ENCODE measurements at regions not wholly inside any gene's neighbourhood (a gene's known extent, or its start where the extent isn't known, plus 50 kb on each side); places are given as distances from the start of the nearest gene placed in this dataset.

DNA sequence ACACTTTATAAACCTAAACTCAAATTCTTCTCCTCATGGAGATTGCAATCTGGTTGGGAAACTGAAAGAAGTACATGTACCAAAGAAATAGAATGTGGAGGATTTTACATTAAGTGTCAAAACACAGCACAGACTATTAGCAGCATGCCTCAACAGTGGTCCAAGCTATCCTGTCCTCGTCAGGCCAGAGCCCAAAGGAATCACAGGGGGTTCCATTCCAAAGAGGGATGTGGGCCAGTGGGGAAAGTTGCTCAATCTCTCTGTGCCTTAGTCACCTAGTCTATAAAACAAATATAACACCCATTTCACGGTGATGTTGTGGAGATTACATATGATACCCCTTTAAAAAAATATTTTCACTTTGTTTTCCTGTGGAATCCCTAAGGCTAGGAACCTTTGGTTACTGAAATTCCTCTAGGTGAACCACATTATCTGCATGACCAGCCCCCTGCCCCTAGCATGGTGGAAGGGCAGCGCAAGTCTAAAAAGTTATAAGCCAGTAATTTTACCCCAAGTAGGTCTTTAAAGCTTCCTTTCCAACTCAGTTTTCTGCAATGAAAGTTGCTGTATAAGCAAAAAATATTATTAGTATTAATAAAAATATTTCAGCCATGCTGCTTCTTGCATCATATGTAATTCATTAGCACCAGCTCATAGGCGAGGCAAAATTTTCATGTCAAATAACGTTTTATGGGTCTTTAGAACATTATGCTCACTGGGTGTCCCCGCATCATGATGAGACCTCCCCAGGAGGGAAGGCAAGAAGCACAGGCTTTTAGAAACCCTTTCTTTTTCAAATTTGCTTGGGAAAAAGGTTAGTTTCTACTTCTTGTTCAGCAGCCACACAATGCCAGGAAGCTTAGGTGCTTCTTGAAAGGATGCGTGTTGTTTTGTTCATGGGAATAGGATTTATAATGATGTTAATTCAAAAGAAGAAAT lies 548.8 kb upstream of the PKN2 start:
- no peaks in the 10 kb centered on the region for H3K9me3 ChIP-seq (ENCODE audit: insufficient read depth, low read depth, low read length)
- no peaks in the 10 kb centered on the region for H3K36me3 ChIP-seq (ENCODE audit: insufficient read depth, low read length)
- H3K27ac ChIP-seq (ENCODE audit: low read depth, low read length) = no peak overlapping the region
- H2AFZ ChIP-seq (ENCODE audit: low read depth, low read length) = no peak overlapping the region
- H3K27me3 ChIP-seq (ENCODE audit: insufficient read depth, low read length) = no peaks in the 10 kb centered on the region
- H3K4me2 ChIP-seq (ENCODE audit: low read length) = no peak overlapping the region
- Mint-ChIP-seq H3K27me3 (ENCODE audit: low read depth, unreplicated experiment) (no peaks in the 10 kb centered on the region), H3K36me3 (ENCODE audit: low read depth, unreplicated experiment) (no peaks in the 10 kb centered on the region), H3K27ac (ENCODE audit: unreplicated experiment) (no peak overlapping the region), H3K4me3 (ENCODE audit: unreplicated experiment) (no peak overlapping the region), H3K4me1 (ENCODE audit: low read depth, unreplicated experiment) (no peaks in the 10 kb centered on the region), H3K9me3 (ENCODE audit: unreplicated experiment) (no peaks in the 10 kb centered on the region)
- H3K4me3 ChIP-seq (ENCODE audit: insufficient read depth, low read depth, low read length) = no peak overlapping the region
- no peaks in the 10 kb centered on the region for H4K20me1 ChIP-seq (ENCODE audit: insufficient read depth, low read length)
- no peak for TF ChIP-seq EZH2 (IDR thresholded peaks at IDR 0.05; ENCODE audit: insufficient read depth, low read length)
- no peak for TF ChIP-seq CTCF (IDR thresholded peaks at IDR 0.05; ENCODE audit: insufficient read depth, low read depth, low read length)
- H3K79me2 ChIP-seq (ENCODE audit: insufficient read depth, low read length) = no peaks in the 10 kb centered on the region
- no peak overlapping the region for H3K9ac ChIP-seq (ENCODE audit: low read length)
- DNase-seq (ENCODE audit: low read depth) = no peak
- no peaks in the 10 kb centered on the region for H3K4me1 ChIP-seq (ENCODE audit: insufficient read depth, low read length)
- no peak for FAIRE-seq

DNA sequence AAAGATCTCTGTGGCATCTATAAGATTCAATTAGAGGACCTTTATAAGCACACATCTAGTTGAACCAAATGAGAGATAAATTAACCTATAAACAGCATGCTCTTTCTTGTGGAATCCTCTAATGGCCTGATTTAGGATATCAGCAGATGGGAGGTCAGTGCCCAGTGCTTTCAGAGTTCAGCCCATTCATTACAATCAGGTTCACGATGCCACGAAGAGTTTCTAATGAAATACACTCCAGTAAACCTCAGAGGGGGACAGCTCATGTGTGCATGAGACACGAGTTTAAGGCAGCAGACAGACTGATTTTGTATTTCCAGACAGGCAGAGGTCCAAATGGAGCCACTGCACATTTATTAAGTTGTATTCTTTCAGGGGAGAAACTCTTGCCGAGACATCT lies 544.4 kb upstream of the PKN2 start:
- no peak for FAIRE-seq
- Histone ChIP-seq H3K27me3 (ENCODE audit: insufficient read depth, low read length) (no peaks in the 10 kb centered on the region), H3K4me1 (ENCODE audit: insufficient read depth, low read length) (no peaks in the 10 kb centered on the region), H3K9ac (ENCODE audit: low read length) (no peak overlapping the region), H2AFZ (ENCODE audit: low read depth, low read length) (no peak overlapping the region), H3K36me3 (ENCODE audit: insufficient read depth, low read length) (no peaks in the 10 kb centered on the region), H3K4me2 (ENCODE audit: low read length) (no peak overlapping the region), H4K20me1 (ENCODE audit: insufficient read depth, low read length) (no peaks in the 10 kb centered on the region), H3K9me3 (ENCODE audit: insufficient read depth, low read depth, low read length) (no peaks in the 10 kb centered on the region), H3K4me3 (ENCODE audit: insufficient read depth, low read depth, low read length) (no peak overlapping the region), H3K79me2 (ENCODE audit: insufficient read depth, low read length) (no peaks in the 10 kb centered on the region), H3K27ac (ENCODE audit: low read depth, low read length) (no peak overlapping the region)
- Mint-ChIP-seq H3K4me1 (ENCODE audit: low read depth, unreplicated experiment) (no peaks in the 10 kb centered on the region), H3K9me3 (ENCODE audit: unreplicated experiment) (no peaks in the 10 kb centered on the region), H3K27me3 (ENCODE audit: low read depth, unreplicated experiment) (no peaks in the 10 kb centered on the region), H3K36me3 (ENCODE audit: low read depth, unreplicated experiment) (no peaks in the 10 kb centered on the region), H3K27ac (ENCODE audit: unreplicated experiment) (no peak overlapping the region), H3K4me3 (ENCODE audit: unreplicated experiment) (no peak overlapping the region)
- TF ChIP-seq CTCF (IDR thresholded peaks at IDR 0.05; ENCODE audit: insufficient read depth, low read depth, low read length) = no peak
- no peak for TF ChIP-seq EZH2 (IDR thresholded peaks at IDR 0.05; ENCODE audit: insufficient read depth, low read length)
- DNase-seq (ENCODE audit: low read depth) = no peak

GRCh38 chr1:88140325-88140724 lies 543.7 kb upstream of the PKN2 start:
- H3K27ac Mint-ChIP-seq (ENCODE audit: unreplicated experiment) = no peak overlapping the region
- Histone ChIP-seq H3K4me2 (ENCODE audit: low read length) (no peak overlapping the region), H3K4me1 (ENCODE audit: insufficient read depth, low read length) (no peaks in the 10 kb centered on the region), H3K79me2 (ENCODE audit: insufficient read depth, low read length) (no peaks in the 10 kb centered on the region), H4K20me1 (ENCODE audit: insufficient read depth, low read length) (no peaks in the 10 kb centered on the region), H3K4me3 (ENCODE audit: insufficient read depth, low read depth, low read length) (no peak overlapping the region), H3K27me3 (ENCODE audit: insufficient read depth, low read length) (no peaks in the 10 kb centered on the region), H3K9me3 (ENCODE audit: insufficient read depth, low read depth, low read length) (no peaks in the 10 kb centered on the region), H3K27ac (ENCODE audit: low read depth, low read length) (no peak overlapping the region), H3K36me3 (ENCODE audit: insufficient read depth, low read length) (no peaks in the 10 kb centered on the region), H2AFZ (ENCODE audit: low read depth, low read length) (no peak overlapping the region), H3K9ac (ENCODE audit: low read length) (no peak overlapping the region)
- no peaks in the 10 kb centered on the region for H3K36me3 Mint-ChIP-seq (ENCODE audit: low read depth, unreplicated experiment)
- no peak overlapping the region for H3K4me3 Mint-ChIP-seq (ENCODE audit: unreplicated experiment)
- TF ChIP-seq CTCF (IDR thresholded peaks at IDR 0.05; ENCODE audit: insufficient read depth, low read depth, low read length) = no peak
- TF ChIP-seq EZH2 (IDR thresholded peaks at IDR 0.05; ENCODE audit: insufficient read depth, low read length) = no peak
- no peaks in the 10 kb centered on the region for H3K4me1 Mint-ChIP-seq (ENCODE audit: low read depth, unreplicated experiment)
- no peaks in the 10 kb centered on the region for H3K27me3 Mint-ChIP-seq (ENCODE audit: low read depth, unreplicated experiment)
- DNase-seq (ENCODE audit: low read depth) (no peak), FAIRE-seq (no peak)
- no peaks in the 10 kb centered on the region for H3K9me3 Mint-ChIP-seq (ENCODE audit: unreplicated experiment)
